Sigmoid colon (tissue), 4 donors: ENCODE measurements at regions not wholly inside any gene's neighbourhood (a gene's known extent, or its start where the extent isn't known, plus 50 kb on each side); places are given as distances from the start of the nearest gene placed in this dataset.

Source experiments
- EP300 ChIP-seq, 4 donors: sonication (generic); formaldehyde crosslinking; IDR thresholded peaks; one replicate each; pipeline ENCODE4 v1.6.1; 2017; ENCODE audit warnings: antibody characterized with exemption in 4 of 4
- POLR2AphosphoS5 ChIP-seq, 4 donors: sonication (generic); formaldehyde crosslinking; IDR thresholded peaks; one replicate each; pipeline ENCODE4 v1.6.1; 2017; ENCODE audit warnings: antibody characterized with exemption in 4 of 4

DNA sequence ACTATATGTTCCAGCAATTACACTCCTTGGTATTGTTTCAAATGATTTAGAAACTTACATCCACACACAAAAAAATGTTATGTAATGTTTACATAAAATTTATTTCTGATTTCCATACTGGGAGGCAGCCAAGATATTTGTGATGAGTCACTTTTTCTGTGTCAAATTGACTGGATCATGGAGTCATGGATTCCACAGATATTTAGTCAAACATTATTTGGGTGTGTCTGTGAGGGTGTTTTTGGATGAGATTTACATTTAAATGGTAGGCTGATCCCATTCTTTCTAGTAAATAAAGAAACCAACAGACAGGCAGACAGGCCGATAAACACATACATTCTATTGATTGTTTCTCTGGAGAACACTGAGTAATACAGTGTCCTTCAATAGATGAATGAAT, 562.8 kb downstream of the SLITRK6 start:
- TF ChIP-seq EP300 (IDR thresholded peaks at IDR 0.05) = no peak
- no peak for TF ChIP-seq POLR2AphosphoS5 (IDR thresholded peaks at IDR 0.05)
